HEK293T (cell line): ENCODE measurements at regions not wholly inside any gene's neighbourhood (a gene's known extent, or its start where the extent isn't known, plus 50 kb on each side); places are given as distances from the start of the nearest gene placed in this dataset.
"Not testable (repeated sequence)": the region's sequence is repeated elsewhere in the genome, so short reads cannot be mapped to it uniquely, and the experiment has no call there.

Source experiments
- CTBP1 ChIP-seq: fragments of 450-650 bp; IDR thresholded peaks from 2 replicates; pipeline ENCODE4 v1.6.1; 2016; ENCODE audit warnings: borderline replicate concordance
- FOXA1 ChIP-seq: fragments of 450-650 bp; IDR thresholded peaks from 2 replicates; pipeline ENCODE4 v1.6.1; 2016; ENCODE audit warnings: mild to moderate bottlenecking
- FOXK2 ChIP-seq: fragments of 450-650 bp; IDR thresholded peaks from 2 replicates; pipeline ENCODE4 v1.6.1; 2016; ENCODE audit warnings: mild to moderate bottlenecking
- HDGF ChIP-seq: fragments of 450-650 bp; IDR thresholded peaks from 2 replicates; pipeline ENCODE4 v1.6.1; 2017; ENCODE audit warnings: antibody characterized with exemption, borderline replicate concordance
- L3MBTL2 ChIP-seq: fragments of 450-650 bp; conservative IDR thresholded peaks from 2 replicates; pipeline ENCODE4 v1.6.1; 2016; ENCODE audit warnings: mild to moderate bottlenecking
- SP1 ChIP-seq: fragments of 450-650 bp; IDR thresholded peaks from 2 replicates; pipeline ENCODE4 v1.6.1; 2017
- TARDBP ChIP-seq: fragments of 450-650 bp; IDR thresholded peaks from 2 replicates; pipeline ENCODE4 v1.6.1; 2016

DNA sequence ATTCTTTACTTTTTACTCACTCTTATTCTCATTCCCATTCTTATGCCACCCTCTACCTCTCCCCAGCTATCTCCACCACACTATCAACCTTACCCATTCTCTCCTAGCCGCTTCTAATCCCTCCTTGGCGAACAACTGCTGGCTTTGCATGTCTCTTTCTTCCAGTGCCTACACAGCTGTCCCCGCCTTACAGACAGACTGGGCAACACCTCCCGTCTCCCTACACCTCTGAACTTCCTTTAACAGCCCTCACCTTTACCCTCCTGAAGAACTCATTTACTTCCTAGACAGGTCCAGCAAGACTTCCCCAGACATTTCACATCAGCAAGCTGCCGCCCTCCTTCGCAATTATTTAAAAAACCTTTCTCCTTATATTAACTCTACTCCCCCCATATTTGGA lies 274.9 kb upstream of the GRID2 start:
- TF ChIP-seq SP1, L3MBTL2, HDGF, CTBP1, TARDBP, FOXK2, FOXA1: not testable (repeated sequence)
